ENCODE measurements at regions not wholly inside any gene's neighbourhood (a gene's known extent, or its start where the extent isn't known, plus 50 kb on each side); places are given as distances from the start of the nearest gene placed in this dataset.

DNA sequence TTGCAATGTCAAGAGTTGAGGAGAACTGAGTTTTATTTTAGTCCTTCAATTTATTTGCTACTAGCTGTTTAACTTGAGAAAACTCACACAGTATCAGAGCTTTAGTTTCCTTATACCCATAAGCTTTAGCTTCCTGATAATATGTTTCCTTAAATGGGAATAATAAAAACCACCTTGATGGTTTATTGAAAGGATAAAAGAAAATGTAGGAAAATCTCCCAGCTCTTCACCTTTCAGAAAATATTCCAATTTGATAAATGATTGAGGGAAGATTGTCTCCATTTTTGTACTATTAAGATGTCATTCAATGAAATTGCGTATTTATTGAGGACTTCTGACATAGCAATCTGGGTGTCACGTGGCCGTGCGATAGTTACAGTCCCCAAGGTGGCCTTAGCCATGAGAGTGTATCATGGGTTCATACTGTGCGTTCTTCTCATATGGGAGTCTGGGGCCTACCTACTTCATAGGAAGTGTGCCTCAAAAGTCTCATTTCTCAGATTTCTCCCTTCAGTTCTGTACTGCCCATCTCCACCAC lies 296.3 kb upstream of the BMP2 start:
- Histone ChIP-seq H3K27me3 (ENCODE audit: control insufficient read depth, insufficient read depth, low read length) (no peaks in the 10 kb centered on the region), H3K27ac (ENCODE audit: low read depth, low read length) (no peak overlapping the region), H3K4me3 (ENCODE audit: low read depth, low read length) (no peak overlapping the region), H3K4me1 (ENCODE audit: control insufficient read depth, insufficient read depth, low read length) (no peaks in the 10 kb centered on the region), H3K9me3 (ENCODE audit: control insufficient read depth, insufficient read depth, low read length) (no peaks in the 10 kb centered on the region), H3K36me3 (ENCODE audit: control insufficient read depth, insufficient read depth, low read length) (no peaks in the 10 kb centered on the region)
- no peak for DNase-seq (ENCODE audit: low read depth in 4 of 6, low spot score in 6 of 6)
- WGBS (ENCODE audit: insufficient coverage), result 88% methylated on average over 5 of the region's 5 CpGs

DNA sequence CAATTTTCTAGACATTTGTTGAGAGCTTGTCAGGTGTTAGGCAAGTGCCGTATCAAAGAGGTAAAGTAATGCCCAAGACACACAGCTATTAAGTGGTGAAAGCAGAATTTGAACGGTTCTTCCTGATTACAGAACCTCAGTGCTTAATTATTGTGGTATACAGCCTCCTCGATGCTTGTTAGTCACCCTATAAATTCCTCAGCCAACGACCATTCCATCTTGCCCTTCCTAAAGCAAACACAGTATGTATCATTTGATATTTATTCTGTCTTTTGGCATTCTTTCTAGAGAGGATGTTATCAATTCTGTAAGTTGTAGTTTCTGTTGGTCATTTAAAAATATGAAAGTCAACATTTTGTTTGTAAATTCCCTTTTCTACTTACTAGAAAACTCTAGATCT lies 297.8 kb upstream of the BMP2 start:
- Histone ChIP-seq H3K36me3 (ENCODE audit: control insufficient read depth, insufficient read depth, low read length) (no peaks in the 10 kb centered on the region), H3K27ac (ENCODE audit: low read depth, low read length) (no peak overlapping the region), H3K9me3 (ENCODE audit: control insufficient read depth, insufficient read depth, low read length) (no peaks in the 10 kb centered on the region), H3K4me1 (ENCODE audit: control insufficient read depth, insufficient read depth, low read length) (no peaks in the 10 kb centered on the region), H3K4me3 (ENCODE audit: low read depth, low read length) (no peak overlapping the region), H3K27me3 (ENCODE audit: control insufficient read depth, insufficient read depth, low read length) (no peaks in the 10 kb centered on the region)
- no CpG with 5 or more reads among the region's 4 CpGs for WGBS (ENCODE audit: insufficient coverage)
- no peak for DNase-seq (ENCODE audit: low read depth in 4 of 6, low spot score in 6 of 6)

DNA sequence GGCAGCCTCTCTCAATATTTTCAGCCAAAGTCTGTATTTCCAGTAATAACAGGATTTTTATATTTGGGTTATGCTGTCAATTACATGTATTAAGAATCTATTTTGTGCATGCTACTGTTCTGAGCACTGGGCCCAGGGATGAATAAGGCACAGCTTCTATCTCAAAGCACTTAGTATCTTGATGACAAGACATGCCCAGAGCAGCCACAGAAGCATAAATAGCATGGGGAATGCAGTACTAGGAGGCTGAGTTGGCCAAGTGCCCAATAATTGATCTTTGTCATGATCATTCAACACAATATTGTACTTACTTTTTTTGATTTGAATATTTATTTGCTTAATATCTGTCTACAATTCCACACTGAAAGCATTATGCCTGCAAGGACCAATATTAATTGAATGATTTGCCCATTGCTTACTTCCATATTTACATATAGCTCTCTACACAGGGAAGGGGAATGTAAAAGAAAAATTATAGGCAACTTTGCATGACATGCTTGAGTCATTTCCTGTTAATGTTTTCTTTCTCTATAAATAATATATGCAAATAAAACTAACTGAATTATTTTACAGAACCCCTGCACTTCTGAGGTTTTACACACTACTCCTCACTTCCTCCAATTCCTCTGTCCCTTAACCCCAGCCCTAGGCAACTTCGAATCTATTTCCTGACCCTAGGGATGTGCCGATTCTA lies 298.9 kb upstream of the BMP2 start:
- H3K4me1 ChIP-seq (ENCODE audit: control insufficient read depth, insufficient read depth, low read length), result no peaks in the 10 kb centered on the region
- no peak for DNase-seq (ENCODE audit: low read depth in 4 of 6, low spot score in 6 of 6)
- H3K27ac ChIP-seq (ENCODE audit: low read depth, low read length), result no peak overlapping the region
- H3K27me3 ChIP-seq (ENCODE audit: control insufficient read depth, insufficient read depth, low read length), result no peaks in the 10 kb centered on the region
- WGBS (ENCODE audit: insufficient coverage), result no CpG with 5 or more reads among the region's 2 CpGs
- no peaks in the 10 kb centered on the region for H3K9me3 ChIP-seq (ENCODE audit: control insufficient read depth, insufficient read depth, low read length)
- no peaks in the 10 kb centered on the region for H3K36me3 ChIP-seq (ENCODE audit: control insufficient read depth, insufficient read depth, low read length)
- H3K4me3 ChIP-seq (ENCODE audit: low read depth, low read length), result no peak overlapping the region

DNA sequence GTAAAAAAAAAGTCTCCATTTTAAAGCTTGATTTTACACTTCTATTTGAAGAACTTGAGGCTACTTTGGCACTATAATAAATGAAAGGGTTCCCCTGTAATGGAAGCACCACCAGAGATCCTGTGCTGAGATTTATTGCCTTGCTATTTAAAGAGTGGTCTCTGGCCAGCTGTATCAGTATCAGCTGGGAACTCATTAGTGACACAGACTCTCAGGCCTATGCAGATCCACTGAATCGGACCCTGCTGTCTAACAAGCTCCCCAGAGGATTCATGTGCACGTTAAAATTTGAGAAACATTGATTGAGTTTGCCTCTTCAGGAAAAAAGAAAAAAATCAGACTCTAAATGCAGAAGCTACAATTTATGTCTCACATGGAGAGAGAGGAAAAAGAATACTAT lies 299.9 kb upstream of the BMP2 start:
- no peak overlapping the region for H3K27ac ChIP-seq (ENCODE audit: low read depth, low read length)
- no peaks in the 10 kb centered on the region for H3K27me3 ChIP-seq (ENCODE audit: control insufficient read depth, insufficient read depth, low read length)
- no CpG with 5 or more reads among the region's 2 CpGs for WGBS (ENCODE audit: insufficient coverage)

DNA sequence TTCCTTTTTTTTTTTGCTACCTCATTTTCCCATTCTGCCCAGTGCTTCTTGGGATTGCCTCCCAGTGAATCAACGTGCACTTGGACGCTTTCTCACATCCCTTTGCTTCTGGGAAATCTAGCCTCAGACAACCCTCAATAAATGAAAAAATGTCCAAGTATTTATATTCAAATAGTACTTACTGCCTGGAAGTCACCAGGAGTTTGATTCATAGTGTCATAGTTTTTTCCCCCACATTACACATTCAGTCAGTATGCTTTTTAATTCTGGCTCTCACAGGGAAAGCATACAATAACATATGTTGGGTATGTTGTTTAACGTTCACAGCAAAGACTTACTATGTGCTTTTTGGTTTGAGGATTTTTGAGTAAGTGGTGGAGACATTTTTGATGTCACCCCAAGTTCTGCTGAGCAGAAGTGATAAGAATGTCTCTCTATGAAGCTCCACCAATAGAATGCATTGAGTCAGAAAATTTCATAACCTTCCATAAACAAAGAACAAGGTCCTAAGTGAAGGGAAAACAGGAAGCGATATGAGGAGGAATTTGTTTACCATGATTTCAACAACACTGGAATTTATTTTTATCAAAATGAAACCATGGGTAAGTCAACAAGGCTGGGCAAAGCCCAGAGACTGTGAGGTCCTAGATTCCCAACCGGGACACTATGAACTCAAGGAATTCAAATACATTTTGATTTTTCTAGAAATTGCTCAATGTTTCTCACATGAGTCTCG lies 301.2 kb upstream of the BMP2 start:
- Histone ChIP-seq H3K4me1 (ENCODE audit: control insufficient read depth, insufficient read depth, low read length) (no peaks in the 10 kb centered on the region), H3K36me3 (ENCODE audit: control insufficient read depth, insufficient read depth, low read length) (no peaks in the 10 kb centered on the region)
- WGBS (ENCODE audit: insufficient coverage), result no CpG with 5 or more reads among the region's 6 CpGs

More for the DNA sequence above, 299.9 kb upstream of the BMP2 start:
- Histone ChIP-seq H3K4me1 (ENCODE audit: control insufficient read depth, insufficient read depth, low read length) (no peaks in the 10 kb centered on the region), H3K4me3 (ENCODE audit: low read depth, low read length) (no peak overlapping the region), H3K9me3 (ENCODE audit: control insufficient read depth, insufficient read depth, low read length) (no peaks in the 10 kb centered on the region), H3K36me3 (ENCODE audit: control insufficient read depth, insufficient read depth, low read length) (no peaks in the 10 kb centered on the region)
- DNase-seq (ENCODE audit: low read depth in 4 of 6, low spot score in 6 of 6), result peak in 1 of 6 donors; percentile 34

DNA sequence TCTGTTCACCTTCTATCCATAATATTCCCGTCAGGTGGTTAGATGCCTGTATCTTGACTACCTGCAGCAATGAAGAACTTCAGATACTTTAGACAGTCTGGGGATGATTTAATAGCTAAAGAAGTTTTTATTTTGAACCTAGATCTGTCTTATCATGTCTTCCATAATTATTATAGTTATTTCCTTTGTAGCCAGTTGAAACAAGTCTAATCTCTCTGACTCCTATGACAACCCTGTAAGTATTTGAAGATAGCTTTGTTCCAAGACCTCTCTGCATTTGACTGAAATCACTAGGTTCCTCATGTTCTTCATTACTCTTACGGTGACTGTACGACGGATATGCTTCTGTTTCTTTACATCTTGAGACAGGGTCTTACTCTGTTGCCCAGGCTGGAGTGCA lies 316.6 kb upstream of the BMP2 start:
- no peak for DNase-seq (ENCODE audit: low read depth in 4 of 6, low spot score in 6 of 6)
- Histone ChIP-seq H3K4me1 (ENCODE audit: control insufficient read depth, insufficient read depth, low read length) (no peaks in the 10 kb centered on the region), H3K4me3 (ENCODE audit: low read depth, low read length) (no peak overlapping the region), H3K27me3 (ENCODE audit: control insufficient read depth, insufficient read depth, low read length) (no peaks in the 10 kb centered on the region), H3K9me3 (ENCODE audit: control insufficient read depth, insufficient read depth, low read length) (no peaks in the 10 kb centered on the region), H3K36me3 (ENCODE audit: control insufficient read depth, insufficient read depth, low read length) (no peaks in the 10 kb centered on the region), H3K27ac (ENCODE audit: low read depth, low read length) (no peak overlapping the region)
- 80% methylated on average over 3 of the region's 4 CpGs for WGBS (ENCODE audit: insufficient coverage)

More for the DNA sequence above, 301.2 kb upstream of the BMP2 start:
- H3K27ac ChIP-seq (ENCODE audit: low read depth, low read length), result no peak overlapping the region
- no peak for DNase-seq (ENCODE audit: low read depth in 4 of 6, low spot score in 6 of 6)
- H3K9me3 ChIP-seq (ENCODE audit: control insufficient read depth, insufficient read depth, low read length), result no peaks in the 10 kb centered on the region
- H3K27me3 ChIP-seq (ENCODE audit: control insufficient read depth, insufficient read depth, low read length), result no peaks in the 10 kb centered on the region
- H3K4me3 ChIP-seq (ENCODE audit: low read depth, low read length), result no peak overlapping the region

DNA sequence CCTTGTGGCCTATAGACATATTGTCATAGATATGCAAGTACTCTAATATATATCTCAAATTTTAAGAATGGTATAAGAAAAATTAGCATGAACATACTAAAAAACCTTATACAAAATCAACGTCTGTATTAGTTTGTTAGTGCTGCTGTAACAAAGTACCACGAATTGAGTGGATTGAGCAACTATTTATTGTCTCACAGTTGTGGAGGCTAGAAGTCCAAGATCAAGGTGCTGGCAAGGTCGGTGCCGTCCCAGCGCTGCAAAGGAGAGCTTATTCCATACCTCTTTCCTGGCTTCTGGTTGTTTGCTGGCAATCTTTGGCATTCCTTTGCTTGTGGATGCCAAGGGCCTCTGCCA lies 317.6 kb upstream of the FERMT1 start:
- H3K27me3 ChIP-seq (ENCODE audit: control insufficient read depth, insufficient read depth, low read length), result no peaks in the 10 kb centered on the region
- H3K36me3 ChIP-seq (ENCODE audit: control insufficient read depth, insufficient read depth, low read length), result no peaks in the 10 kb centered on the region
- no peak overlapping the region for H3K27ac ChIP-seq (ENCODE audit: low read depth, low read length)
- no peak overlapping the region for H3K4me3 ChIP-seq (ENCODE audit: low read depth, low read length)
- DNase-seq (ENCODE audit: low read depth in 4 of 6, low spot score in 6 of 6), result no peak
- H3K4me1 ChIP-seq (ENCODE audit: control insufficient read depth, insufficient read depth, low read length), result no peaks in the 10 kb centered on the region
- WGBS (ENCODE audit: insufficient coverage), result 98% methylated on average over 4 of the region's 5 CpGs
- H3K9me3 ChIP-seq (ENCODE audit: control insufficient read depth, insufficient read depth, low read length), result peaks cover 3% of the 10 kb centered on the region

DNA sequence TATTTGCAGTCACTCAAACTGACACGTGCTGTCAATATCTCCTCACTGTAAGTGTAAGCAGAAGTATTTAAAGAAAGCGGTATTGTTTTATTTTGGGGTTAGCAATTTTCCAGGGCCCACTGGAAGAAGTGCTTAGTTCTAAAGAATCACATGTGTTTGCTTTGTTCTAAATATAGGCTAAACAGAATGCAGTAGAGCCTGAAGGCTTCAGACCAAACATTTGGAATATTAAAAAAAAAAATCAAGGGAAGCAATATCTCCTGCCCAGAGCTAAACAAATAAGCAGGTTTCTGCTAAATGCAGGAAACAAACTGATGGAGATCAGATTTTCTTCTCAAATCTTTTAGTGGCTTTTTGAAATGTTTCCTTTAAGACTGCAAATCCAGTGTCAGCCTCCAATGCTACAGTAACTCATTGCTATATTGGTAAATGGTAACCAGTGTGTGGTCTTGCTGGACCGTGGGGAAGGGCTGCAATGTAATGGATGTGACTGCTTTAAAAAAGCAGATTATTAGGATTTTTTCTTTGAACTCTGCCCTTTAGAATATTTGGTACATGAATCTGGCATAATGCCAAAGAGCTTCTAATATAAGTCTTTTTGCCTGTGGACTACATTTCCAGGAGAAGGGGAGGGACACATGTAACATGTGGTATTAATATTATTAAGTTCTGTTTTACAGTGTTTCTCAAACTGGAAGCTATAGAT lies 317.1 kb upstream of the FERMT1 start:
- H3K9me3 ChIP-seq (ENCODE audit: control insufficient read depth, insufficient read depth, low read length), result peaks cover 3% of the 10 kb centered on the region
- no peaks in the 10 kb centered on the region for H3K27me3 ChIP-seq (ENCODE audit: control insufficient read depth, insufficient read depth, low read length)
- H3K36me3 ChIP-seq (ENCODE audit: control insufficient read depth, insufficient read depth, low read length), result no peaks in the 10 kb centered on the region
- H3K27ac ChIP-seq (ENCODE audit: low read depth, low read length), result no peak overlapping the region
- no peak for DNase-seq (ENCODE audit: low read depth in 4 of 6, low spot score in 6 of 6)
- no peak overlapping the region for H3K4me3 ChIP-seq (ENCODE audit: low read depth, low read length)
- no peaks in the 10 kb centered on the region for H3K4me1 ChIP-seq (ENCODE audit: control insufficient read depth, insufficient read depth, low read length)
- WGBS (ENCODE audit: insufficient coverage), result 90% methylated on average over 3 of the region's 3 CpGs

DNA sequence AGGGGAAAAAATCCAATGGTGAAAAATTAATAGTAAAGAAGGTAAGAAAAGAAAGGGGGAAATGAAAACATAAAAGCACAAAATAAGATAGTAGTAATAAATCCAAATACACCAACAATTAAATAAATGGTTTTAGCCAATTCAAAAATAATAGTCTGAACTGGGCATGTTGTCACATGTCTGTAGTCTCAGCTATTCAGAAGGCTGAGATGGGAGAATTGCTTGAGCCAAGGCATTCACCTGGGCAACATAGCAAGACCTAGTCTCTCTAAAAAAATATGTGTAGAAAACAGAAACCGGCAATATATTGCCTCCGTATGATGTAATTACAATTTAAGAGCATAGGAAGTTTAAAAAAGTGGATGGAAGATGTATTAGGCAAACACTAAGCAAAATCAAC lies 311.3 kb upstream of the FERMT1 start:
- no peak overlapping the region for H3K27ac ChIP-seq (ENCODE audit: low read depth, low read length)
- no peak overlapping the region for H3K4me3 ChIP-seq (ENCODE audit: low read depth, low read length)
- DNase-seq (ENCODE audit: low read depth in 4 of 6, low spot score in 6 of 6), result no peak
- H3K4me1 ChIP-seq (ENCODE audit: control insufficient read depth, insufficient read depth, low read length), result no peaks in the 10 kb centered on the region
- no CpG with 5 or more reads among the region's 2 CpGs for WGBS (ENCODE audit: insufficient coverage)
- no peaks in the 10 kb centered on the region for H3K27me3 ChIP-seq (ENCODE audit: control insufficient read depth, insufficient read depth, low read length)
- H3K36me3 ChIP-seq (ENCODE audit: control insufficient read depth, insufficient read depth, low read length), result no peaks in the 10 kb centered on the region
- H3K9me3 ChIP-seq (ENCODE audit: control insufficient read depth, insufficient read depth, low read length), result peaks cover 2% of the 10 kb centered on the region

Data from spinal cord (tissue), 9 donors.